Stimulated activated CD4-positive, alpha-beta T cell treated with anti-CD3 and anti-CD28 coated beads, Interleukin-2, amount 100 ng/mL, for 48 hours (primary cell): ENCODE measurements at regions not wholly inside any gene's neighbourhood (a gene's known extent, or its start where the extent isn't known, plus 50 kb on each side); places are given as distances from the start of the nearest gene placed in this dataset.
A peak's percentile ranks its signal among the peaks of the same experiment; 100 is the strongest.

ENCODE experiments used
- DNase-seq, 2 donors: peaks; one replicate each; pipeline ENCODE4 v3.0.0-alpha.2; 2020

GRCh38 chr10:15462253-15462897 is 91.3 kb upstream of the FAM171A1 start:
- DNase-seq: no peak

DNA sequence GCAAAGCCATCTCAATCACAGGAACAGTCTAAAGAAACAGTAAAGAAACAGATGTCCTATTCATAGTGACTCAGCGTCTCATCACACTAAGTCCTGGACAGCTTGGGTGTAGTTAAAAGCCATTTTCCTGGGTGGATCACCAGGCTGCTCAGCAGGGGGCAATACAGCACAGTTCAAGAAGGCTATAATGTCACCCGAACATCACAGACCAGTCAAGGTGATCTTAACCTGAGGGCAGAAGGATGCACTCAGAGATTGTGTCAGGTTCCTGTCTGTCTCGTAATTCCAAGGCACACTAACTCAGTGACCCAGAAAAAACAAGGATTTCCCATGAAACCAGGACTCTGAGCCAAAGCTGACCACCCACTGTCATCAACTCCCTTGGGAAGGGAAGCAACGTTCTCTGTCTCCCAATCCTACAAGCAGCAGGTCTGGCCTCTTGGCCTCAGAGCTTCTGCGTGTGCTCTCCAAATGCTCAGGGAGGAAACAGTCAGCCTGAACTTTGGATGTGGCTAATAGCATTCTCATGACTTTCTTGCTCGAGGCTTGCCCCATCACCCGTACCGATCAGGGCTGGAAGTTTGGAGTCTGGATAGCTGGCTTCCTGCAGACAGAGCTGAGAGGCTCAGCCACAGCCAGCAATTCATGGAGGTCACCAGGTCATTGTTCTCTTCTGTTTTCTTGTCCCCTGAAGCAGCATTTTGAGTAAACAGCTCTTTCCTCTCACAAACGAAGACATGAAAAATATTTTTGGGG is 90.4 kb upstream of the FAM171A1 start:
- DNase-seq: no peak

GRCh38 chr10:15460661-15461060 is 89.6 kb upstream of the FAM171A1 start:
- DNase-seq: no peak

DNA sequence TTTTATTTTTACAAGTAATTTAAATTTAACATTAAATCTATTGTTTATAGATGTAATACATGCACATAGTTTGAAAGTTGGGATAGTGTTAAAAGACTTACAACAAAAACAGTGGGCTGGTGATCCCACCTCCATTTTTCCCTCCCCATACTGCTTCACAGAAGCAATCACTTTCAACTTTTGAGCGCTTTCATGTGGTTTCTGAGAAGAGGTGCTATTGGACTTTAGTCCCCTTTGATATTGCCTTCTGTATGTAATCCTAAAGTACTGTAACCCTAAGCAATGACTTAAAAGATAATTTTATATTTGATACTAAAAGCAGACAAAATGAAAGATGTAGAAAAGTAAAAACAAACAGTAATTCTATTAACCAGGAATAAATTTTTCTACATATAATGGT is 88.1 kb upstream of the FAM171A1 start:
- no peak for DNase-seq

DNA sequence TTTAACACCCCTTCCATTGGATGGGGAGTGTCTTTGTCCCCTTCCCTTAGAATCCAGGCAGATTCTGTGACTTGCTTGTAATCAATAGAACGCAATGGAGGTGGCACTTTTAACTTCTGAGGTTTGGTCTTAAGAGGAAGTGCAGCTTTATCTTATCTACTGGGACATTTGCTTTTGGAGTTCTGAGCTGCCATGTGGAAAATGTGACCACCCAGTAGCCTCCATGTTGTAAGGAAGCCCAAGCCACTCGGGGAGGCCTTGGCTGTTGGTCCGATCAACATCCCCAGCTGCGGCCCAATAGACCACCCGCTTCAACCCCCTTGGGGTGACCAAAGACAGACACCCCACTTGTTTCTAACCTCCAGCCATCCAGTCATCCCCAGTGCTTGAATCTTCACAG is 86.3 kb upstream of the FAM171A1 start:
- DNase-seq: no peak

GRCh38 chr10:15455456-15455855 is 84.4 kb upstream of the FAM171A1 start:
- no peak for DNase-seq

GRCh38 chr10:15453926-15454325 is 82.8 kb upstream of the FAM171A1 start:
- no peak for DNase-seq

- DNase-seq: no peak
Observed at GRCh38 chr10:15453457-15453856, 82.4 kb upstream of the FAM171A1 start.

- DNase-seq: no peak
Observed at GRCh38 chr10:15452545-15452944, 81.5 kb upstream of the FAM171A1 start.

DNA sequence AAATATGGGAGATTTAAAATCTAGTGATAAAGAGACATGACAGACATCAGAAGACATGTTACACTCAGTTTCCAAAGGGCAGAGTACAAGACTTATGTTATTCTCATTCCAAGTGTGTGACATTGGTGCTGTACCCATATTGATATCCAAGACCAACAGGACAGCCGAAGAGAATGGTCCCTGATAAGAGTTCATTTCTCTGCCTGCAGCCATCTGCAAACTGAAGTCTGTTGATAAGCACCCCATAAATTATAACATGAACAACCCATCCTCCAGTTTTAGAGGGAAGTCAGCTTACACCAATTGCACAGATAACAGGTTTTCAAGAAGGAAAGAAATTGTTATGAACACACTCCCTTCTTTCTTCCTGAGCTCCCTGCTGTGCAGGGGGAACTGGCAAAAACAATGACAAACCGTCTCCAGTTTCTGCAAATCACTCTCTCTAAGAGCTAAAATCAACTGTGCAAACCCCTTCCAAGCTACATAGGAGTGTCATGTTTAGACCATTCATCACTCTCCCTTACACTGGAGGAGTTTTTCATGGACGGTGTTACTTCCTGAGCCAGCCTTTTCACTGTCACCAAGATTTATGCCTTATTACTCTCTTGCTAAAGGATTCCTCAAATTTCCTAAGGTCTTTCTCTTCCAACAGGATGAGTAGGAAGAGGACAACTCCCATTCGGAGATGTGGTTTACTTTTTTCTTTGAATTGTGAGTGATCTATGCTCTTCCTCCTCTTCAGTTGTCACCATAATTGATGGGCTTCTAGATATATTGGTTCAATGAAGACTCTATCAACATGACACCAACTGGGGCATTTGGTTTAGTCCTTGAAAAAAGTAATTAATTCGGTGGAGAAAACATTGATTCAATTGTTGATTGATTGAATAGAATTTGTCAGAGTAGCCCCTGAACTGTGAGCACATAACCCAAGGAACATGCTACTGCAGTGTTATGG is 80.3 kb upstream of the FAM171A1 start:
- no peak for DNase-seq

DNA sequence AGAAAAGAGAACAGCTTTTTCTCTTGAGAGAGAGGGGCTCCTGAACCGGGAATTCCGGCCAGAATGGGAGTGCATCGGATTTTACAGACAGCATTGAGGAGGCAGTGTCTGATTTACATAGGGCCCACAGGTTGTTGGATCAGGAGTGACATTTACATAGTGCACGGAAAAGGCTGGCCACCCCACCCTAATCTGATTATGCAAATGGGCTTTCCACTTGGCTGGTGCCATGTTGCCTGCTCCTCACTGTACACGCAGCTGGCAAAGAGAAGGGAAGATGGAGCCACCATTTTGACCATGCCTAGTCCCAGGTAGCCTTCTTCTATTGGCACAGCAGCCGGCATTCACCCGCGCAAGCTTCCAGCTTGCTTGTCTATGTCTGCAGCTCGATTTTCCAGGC is 77.5 kb upstream of the FAM171A1 start:
- no peak for DNase-seq

DNA sequence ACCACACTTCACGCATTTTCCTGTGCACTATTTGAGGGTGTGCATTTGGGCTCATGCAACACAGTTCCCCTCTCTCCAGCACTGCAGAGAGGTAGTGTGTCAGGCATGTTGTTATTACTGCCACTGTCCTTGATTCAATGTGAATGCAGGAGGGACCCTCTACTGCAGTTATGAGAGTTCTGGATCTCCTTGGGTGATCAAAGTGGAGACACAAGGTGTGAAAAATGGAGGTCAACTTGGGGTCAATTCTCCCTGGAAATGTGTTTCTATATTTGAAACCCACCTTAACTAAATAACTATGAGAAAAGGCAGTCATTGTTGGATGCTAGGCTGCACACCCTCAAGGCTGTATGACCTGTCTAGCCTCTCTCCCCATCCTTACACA is 73.9 kb upstream of the FAM171A1 start:
- no peak for DNase-seq

DNA sequence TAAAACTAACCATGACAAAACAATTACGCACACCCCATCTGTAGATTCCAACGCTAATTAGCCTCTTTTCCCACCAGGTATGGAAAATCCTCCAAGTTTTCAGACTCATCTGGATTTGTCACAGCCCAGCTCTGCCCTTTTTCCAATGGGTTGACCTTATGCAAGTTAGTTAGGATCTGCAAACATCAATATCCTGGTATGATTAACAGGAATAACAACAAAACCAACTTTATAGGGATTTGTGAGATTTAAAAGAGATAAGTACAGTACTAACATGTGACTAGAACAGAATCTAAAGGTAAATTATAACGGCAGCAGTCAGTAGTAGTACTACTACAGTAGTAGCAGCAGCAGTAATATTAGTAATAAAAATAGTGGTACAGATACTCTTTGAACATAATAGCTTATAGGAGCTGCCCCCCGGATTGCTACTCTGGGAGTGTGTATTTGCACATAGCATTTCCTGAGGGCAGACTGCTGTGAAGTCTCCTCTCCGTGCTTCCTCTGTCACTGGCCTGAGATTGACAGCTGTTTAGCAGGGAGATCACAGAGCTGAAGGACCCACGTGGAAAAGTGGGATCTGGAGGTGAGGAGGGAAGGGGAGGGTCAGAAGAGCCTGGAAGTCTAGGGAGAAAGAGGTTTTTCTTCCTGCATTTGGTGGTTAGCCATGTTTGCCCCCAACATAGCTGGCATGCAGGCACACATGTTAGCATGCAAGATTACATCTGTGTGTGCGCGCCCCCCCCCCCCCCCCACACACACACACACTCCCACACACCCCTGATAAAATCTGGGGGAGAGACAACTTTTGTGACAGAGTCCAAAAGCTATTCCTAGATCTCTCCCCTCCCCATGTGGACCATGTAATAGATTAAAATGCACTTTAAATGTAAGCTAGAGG is 73.3 kb upstream of the FAM171A1 start:
- DNase-seq: no peak

- DNase-seq: no peak
Observed at GRCh38 chr10:15442056-15442455, 71.0 kb upstream of the FAM171A1 start.

DNA sequence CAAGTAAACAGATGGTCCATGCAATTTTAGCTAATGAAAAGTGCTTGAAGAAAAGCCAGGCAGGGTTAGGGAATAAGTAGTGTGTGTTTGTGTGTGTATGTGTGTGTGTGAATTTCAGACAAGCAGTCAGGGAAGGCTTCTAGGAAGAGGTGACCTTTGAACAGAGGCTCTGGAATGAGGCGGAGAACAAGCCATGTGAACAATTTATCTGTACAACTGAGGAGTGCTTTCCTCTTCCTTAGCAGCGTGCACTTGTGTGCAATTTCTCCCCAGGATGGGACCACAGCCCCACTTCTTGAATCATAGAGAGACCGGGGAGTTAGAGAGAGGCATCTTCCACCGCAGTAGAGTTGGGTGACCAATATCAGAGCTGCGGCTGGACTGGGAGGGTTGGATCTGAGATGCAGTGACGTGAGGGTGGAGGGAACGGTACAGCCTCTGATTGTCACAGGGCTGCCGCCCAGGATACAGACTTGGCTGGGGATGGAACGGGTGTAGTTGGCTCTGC is 69.2 kb upstream of the FAM171A1 start:
- no peak for DNase-seq

GRCh38 chr10:15439341-15439842 is 68.3 kb upstream of the FAM171A1 start:
- no peak for DNase-seq

DNA sequence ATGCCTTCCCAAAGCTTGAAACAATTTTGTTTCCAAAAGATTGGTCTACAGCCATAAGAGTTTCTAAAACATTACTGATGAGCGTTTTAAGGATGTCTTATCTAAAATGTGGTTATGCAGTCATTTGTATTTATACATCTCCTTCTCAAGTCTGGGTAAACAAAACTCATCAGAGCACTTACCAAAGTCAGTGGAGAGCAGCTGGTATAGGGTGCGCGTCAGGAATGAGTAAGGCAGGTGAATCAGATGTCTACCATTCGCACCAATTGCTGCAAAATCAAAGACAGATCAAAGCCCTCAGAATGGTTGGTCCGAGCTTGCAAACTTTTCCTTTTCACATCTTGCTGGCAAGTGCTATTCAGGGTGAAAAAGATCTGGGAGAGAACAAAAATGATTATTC is 65.6 kb upstream of the FAM171A1 start:
- DNase-seq: no peak

- DNase-seq: peak; percentile 23 to 40
Observed at GRCh38 chr10:15433850-15434537, 62.9 kb upstream of the FAM171A1 start.

- DNase-seq: no peak
Observed at GRCh38 chr10:15432266-15432665, 61.2 kb upstream of the FAM171A1 start.

DNA sequence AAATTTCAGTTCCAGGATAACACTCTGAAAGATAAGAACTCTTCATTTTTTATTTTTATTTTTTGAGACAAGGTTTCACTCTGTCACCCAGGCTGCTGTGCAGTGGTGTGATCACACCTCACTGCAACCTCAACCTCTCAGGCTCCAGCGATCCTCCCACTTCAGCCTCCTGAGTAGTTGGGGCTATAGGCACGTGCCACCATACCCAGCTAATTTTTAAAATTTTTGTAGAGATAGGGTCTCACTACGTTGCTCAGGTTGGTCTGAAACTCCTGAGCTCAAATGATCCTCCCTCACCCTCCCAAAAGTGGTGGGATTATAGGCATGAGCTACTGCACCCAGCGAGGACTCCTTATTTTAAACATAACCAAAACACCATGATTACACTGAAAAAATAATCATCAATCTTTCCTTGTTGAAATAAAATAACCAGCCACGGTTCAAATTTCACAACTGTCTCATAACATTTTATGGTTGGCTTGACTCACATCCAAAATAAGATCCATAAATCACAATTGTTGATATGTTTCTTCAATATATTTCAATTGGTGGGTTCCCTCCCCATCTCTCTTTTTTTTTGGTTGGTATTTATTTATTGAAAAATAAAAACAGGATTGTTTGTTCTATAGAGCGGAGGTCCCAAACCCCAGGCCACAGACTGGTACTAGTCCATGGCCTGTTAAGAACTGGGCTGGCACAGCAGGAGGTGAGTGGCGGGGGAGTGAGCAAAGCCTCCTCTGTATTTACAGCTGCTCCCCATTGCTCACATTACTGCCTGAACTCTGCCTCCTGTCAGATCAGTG is 60.1 kb upstream of the FAM171A1 start:
- DNase-seq: no peak

DNA sequence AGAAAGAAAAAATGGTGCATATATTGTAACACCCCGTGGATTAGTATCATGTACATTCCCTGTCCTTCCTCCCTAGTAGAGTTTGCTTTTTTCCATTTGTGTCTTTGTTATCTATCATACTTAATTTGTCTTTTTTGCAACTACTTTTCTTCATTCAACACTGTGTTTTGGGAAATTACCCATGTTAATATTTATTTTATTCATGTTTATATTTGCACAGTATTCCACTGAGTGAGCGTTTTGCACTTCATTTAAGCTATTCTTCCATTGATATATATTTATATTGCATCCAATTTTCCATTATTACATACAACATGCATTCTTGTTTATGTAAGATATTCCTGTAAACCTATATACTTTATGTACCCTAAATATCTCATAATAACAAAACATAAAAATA is 57.6 kb upstream of the FAM171A1 start:
- DNase-seq: no peak
